ENCODE measurements at regions not wholly inside any gene's neighbourhood (a gene's known extent, or its start where the extent isn't known, plus 50 kb on each side); places are given as distances from the start of the nearest gene placed in this dataset.
"Not testable (repeated sequence)": the region's sequence is repeated elsewhere in the genome, so short reads cannot be mapped to it uniquely, and the experiment has no call there.

- TF ChIP-seq, protein P1, sequence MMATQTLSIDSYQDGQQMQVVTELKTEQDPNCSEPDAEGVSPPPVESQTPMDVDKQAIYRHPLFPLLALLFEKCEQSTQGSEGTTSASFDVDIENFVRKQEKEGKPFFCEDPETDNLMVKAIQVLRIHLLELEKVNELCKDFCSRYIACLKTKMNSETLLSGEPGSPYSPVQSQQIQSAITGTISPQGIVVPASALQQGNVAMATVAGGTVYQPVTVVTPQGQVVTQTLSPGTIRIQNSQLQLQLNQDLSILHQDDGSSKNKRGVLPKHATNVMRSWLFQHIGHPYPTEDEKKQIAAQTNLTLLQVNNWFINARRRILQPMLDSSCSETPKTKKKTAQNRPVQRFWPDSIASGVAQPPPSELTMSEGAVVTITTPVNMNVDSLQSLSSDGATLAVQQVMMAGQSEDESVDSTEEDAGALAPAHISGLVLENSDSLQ (IDR thresholded peaks at IDR 0.05): not testable (repeated sequence)
- TF ChIP-seq SUZ12 (IDR thresholded peaks at IDR 0.05); FOXA1 (IDR thresholded peaks at IDR 0.05); SP1 (IDR thresholded peaks at IDR 0.05); ZNF384 (IDR thresholded peaks at IDR 0.05); ARNT (IDR thresholded peaks at IDR 0.05); L3MBTL2 (conservative IDR thresholded peaks at IDR 0.05); BHLHE40 (IDR thresholded peaks at IDR 0.05; ENCODE audit: borderline replicate concordance); ELF4 (IDR thresholded peaks at IDR 0.05); TARDBP (IDR thresholded peaks at IDR 0.05); NFRKB (IDR thresholded peaks at IDR 0.05); FOXM1 (IDR thresholded peaks at IDR 0.05; ENCODE audit: borderline replicate concordance); HDGF (IDR thresholded peaks at IDR 0.05; ENCODE audit: borderline replicate concordance): not testable (repeated sequence)
These were observed 469.7 kb downstream of the FAM72C start for GRCh38 chr1:143502038-143502437.
